ENCODE measurements at regions not wholly inside any gene's neighbourhood (a gene's known extent, or its start where the extent isn't known, plus 50 kb on each side); places are given as distances from the start of the nearest gene placed in this dataset.

- ChIA-PET CTCF (no interaction called here), POLR2A (no interaction called here)
- Histone ChIP-seq H3K36me3 (ENCODE audit: control insufficient read depth, insufficient read depth, low read length) (no peaks in the 10 kb centered on the region), H3K27me3 (ENCODE audit: control insufficient read depth, insufficient read depth, low read length) (no peaks in the 10 kb centered on the region), H3K4me3 (ENCODE audit: low read depth, low read length) (no peak overlapping the region)
- TF ChIP-seq, protein P1, sequence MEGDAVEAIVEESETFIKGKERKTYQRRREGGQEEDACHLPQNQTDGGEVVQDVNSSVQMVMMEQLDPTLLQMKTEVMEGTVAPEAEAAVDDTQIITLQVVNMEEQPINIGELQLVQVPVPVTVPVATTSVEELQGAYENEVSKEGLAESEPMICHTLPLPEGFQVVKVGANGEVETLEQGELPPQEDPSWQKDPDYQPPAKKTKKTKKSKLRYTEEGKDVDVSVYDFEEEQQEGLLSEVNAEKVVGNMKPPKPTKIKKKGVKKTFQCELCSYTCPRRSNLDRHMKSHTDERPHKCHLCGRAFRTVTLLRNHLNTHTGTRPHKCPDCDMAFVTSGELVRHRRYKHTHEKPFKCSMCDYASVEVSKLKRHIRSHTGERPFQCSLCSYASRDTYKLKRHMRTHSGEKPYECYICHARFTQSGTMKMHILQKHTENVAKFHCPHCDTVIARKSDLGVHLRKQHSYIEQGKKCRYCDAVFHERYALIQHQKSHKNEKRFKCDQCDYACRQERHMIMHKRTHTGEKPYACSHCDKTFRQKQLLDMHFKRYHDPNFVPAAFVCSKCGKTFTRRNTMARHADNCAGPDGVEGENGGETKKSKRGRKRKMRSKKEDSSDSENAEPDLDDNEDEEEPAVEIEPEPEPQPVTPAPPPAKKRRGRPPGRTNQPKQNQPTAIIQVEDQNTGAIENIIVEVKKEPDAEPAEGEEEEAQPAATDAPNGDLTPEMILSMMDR (IDR thresholded peaks at IDR 0.05; ENCODE audit: insufficient read depth, low read depth, low read length), result no peak
- no peak for DNase-seq (ENCODE audit: low read depth)
Measured at GRCh38 chr13:111530137-111530870, 209.9 kb downstream of the TEX29 start.

DNA sequence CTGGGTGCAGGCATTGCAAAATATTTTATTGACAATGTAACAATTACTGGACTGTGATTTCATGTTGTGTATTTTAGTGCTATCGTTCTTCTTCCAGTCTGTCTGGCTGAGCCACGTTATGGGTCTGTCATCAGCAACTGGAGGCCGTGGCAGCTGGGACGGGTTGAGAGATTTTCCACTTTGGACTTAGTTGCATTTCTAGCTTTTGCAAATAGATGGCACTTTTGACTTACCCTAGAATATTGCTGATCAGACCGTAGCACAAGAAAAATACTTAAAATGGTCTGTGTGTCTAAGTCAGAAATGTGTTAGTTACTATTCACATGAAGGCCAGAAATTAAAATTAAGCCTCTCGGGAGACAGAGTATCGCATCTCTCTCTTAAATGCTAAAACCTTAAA is 211.1 kb downstream of the TEX29 start:
- Histone ChIP-seq H3K27me3 (ENCODE audit: control insufficient read depth, insufficient read depth, low read length) (no peaks in the 10 kb centered on the region), H3K36me3 (ENCODE audit: control insufficient read depth, insufficient read depth, low read length) (no peaks in the 10 kb centered on the region), H3K4me3 (ENCODE audit: low read depth, low read length) (no peak overlapping the region)
- ChIA-PET CTCF (no interaction called here), POLR2A (no interaction called here)
- TF ChIP-seq, protein P1 (IDR thresholded peaks at IDR 0.05; ENCODE audit: insufficient read depth, low read depth, low read length), result no peak
- no peak for DNase-seq (ENCODE audit: low read depth)

DNA sequence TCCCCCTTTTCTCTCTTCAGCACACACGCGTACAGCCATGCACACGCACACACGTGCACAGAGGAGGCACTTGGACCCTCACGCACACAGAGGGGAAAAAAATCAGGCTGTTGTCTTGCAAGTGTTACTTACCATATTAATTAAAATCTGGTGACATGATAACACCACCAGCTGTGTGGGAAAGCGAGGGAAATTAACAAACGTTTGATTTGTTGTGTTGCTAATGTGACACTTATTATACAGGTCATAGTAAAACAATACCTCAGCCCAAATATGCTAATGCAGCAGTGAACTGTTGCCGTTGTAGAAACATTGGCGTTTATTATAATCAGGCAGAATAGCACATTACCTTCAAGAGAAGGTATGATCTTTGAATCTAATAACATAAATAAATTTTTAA is 211.7 kb downstream of the TEX29 start:
- H3K27me3 ChIP-seq (ENCODE audit: control insufficient read depth, insufficient read depth, low read length), result no peaks in the 10 kb centered on the region
- POLR2A ChIA-PET, result no interaction called here
- H3K36me3 ChIP-seq (ENCODE audit: control insufficient read depth, insufficient read depth, low read length), result no peaks in the 10 kb centered on the region
- CTCF ChIA-PET, result no interaction called here
- H3K4me3 ChIP-seq (ENCODE audit: low read depth, low read length), result no peak overlapping the region
- no peak for DNase-seq (ENCODE audit: low read depth)
- TF ChIP-seq, protein P1 (IDR thresholded peaks at IDR 0.05; ENCODE audit: insufficient read depth, low read depth, low read length), result no peak

DNA sequence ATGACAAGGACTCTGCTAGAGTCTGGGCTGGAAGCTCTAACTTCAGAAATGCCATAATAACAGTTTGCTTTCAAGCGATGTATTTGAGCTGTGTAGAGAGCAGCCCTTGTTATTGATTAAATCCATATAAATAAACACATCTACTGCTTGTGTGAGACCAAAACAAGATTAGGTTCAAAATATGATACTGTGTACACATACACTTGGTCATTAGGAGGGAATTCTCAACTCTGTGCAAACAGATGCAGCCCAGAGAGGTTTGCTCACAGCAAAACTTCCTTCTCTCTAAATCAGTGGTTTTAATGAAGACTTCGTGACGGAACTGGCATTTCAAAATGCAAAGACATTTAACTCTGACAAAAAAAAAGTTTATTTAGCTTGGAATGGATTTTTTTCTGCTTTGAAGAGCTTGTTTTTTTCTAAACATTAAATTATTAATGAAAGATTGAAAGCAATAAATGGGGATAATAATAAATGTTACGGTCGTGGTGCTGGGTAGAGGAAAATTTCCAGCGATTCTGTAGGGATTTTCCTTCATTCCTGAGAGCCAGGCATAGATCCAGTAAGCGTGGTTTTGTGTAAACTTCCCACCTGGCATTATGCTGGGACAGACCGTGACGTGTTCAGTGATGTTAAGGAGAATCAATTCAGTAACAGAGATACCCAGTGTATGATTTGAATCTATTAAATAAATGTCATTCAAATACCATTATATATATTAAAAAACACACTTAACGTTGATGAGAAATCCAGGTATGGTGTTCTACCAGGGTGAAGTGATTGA is 213.7 kb downstream of the TEX29 start:
- no peak for DNase-seq (ENCODE audit: low read depth)
- TF ChIP-seq, protein P1 (IDR thresholded peaks at IDR 0.05; ENCODE audit: insufficient read depth, low read depth, low read length), result no peak
- ChIA-PET CTCF (no interaction called here), POLR2A (no interaction called here)
- Histone ChIP-seq H3K36me3 (ENCODE audit: control insufficient read depth, insufficient read depth, low read length) (no peaks in the 10 kb centered on the region), H3K27me3 (ENCODE audit: control insufficient read depth, insufficient read depth, low read length) (no peaks in the 10 kb centered on the region), H3K4me3 (ENCODE audit: low read depth, low read length) (no peak overlapping the region)

DNA sequence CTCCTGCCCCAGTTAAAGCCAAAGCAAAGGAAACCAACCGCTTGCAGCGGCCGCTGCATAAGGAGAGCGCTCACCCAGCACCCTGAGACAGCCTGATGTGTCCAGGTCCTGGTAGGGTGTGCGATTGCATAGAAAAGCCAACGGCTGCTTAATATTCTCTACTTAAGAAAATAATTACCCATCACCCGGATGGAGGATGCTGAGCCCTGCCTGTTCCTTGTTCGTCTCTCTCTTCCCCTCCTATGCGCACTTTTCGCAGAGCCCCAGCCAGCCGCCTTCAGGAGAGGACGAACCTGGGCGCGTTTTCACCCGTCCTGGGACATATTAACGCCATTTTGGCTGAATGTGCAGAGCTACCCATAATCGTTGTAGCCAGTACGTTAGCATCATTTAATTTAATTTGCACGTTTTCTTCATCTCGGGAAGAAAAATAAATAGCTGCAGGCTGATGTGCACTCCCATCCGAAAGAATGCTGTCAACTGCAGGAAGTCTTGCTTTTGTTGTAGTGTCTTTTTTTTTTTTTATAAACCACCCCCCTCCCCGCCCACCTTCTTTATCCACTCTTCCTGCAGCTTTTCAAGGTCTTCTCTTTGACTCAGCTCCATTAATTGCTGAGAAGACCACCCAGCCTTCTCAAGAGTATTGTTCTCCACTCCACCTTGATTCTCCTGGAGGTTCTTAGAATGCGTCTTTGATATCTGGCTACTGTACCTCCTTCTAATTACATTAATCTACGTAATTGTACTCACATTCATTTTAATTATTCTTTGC is 214.5 kb downstream of the TEX29 start:
- Histone ChIP-seq H3K4me3 (ENCODE audit: low read depth, low read length) (no peak overlapping the region), H3K36me3 (ENCODE audit: control insufficient read depth, insufficient read depth, low read length) (no peaks in the 10 kb centered on the region), H3K27me3 (ENCODE audit: control insufficient read depth, insufficient read depth, low read length) (no peaks in the 10 kb centered on the region)
- ChIA-PET CTCF (no interaction called here), POLR2A (no interaction called here)
- no peak for DNase-seq (ENCODE audit: low read depth)
- TF ChIP-seq, protein P1 (IDR thresholded peaks at IDR 0.05; ENCODE audit: insufficient read depth, low read depth, low read length), result no peak
